Caco-2 (cell line): ENCODE measurements at regions not wholly inside any gene's neighbourhood (a gene's known extent, or its start where the extent isn't known, plus 50 kb on each side); places are given as distances from the start of the nearest gene placed in this dataset.

Source experiments
- BruUV-seq: library from RNA; stranded (reverse); fragments of 400-500 nt; replicated peaks from 2 replicates; lab custom pipeline; 2021; lab: Mats Ljungman, UMichigan
- CTCF ChIA-PET: fragments of 300-600 bp; sonication (Branson Sonifier 250); formaldehyde crosslinking; loops from one replicate; lab custom pipeline; 2022; ENCODE audit warnings: antibody characterized with exemption; lab: Charles Lee
- POLR2A ChIA-PET: fragments of 300-600 bp; sonication (Branson Sonifier 250); formaldehyde crosslinking; loops from one replicate; lab custom pipeline; 2022; ENCODE audit warnings: antibody characterized with exemption; lab: Charles Lee
- DNase-seq, 2 experiments: peaks; one replicate each; pipeline versions ENCODE4 v3.0.0 to v3.0.0-alpha.2; 2020 to 2022
- H3K27me3 ChIP-seq: replicated peaks from 2 replicates; pipeline ENCODE4 v1.6.0; 2011; ENCODE audit warnings: low read length; ENCODE audit not compliant: control insufficient read depth, insufficient read depth
- H3K36me3 ChIP-seq: 2 replicates; pipeline ENCODE4 v1.5.1; 2011; ENCODE audit warnings: low read length; ENCODE audit not compliant: control insufficient read depth, insufficient read depth
- H3K4me1 ChIP-seq: fragments of 250-450 bp; sonication (Bioruptor Pico); 2 replicates; pipeline ENCODE4 v1.5.1; 2020; ENCODE audit warnings: mild to moderate bottlenecking
- H3K4me3 ChIP-seq: 2 replicates; pipeline ENCODE4 v1.5.1; 2011; ENCODE audit warnings: low read depth, mild to moderate bottlenecking, control low read depth, low read length
- H3K9me3 ChIP-seq: fragments of 250-450 bp; sonication (Bioruptor Pico); 2 replicates; pipeline ENCODE4 v1.5.1; 2020; ENCODE audit warnings: mild to moderate bottlenecking, moderate library complexity
- H3K27ac Mint-ChIP-seq: one replicate; pipeline ENCODE4 v1.8.0; 2022; ENCODE audit warnings: mixed read lengths; ENCODE audit not compliant: unreplicated experiment
- H3K27me3 Mint-ChIP-seq: one replicate; pipeline ENCODE4 v1.8.0; 2022; ENCODE audit warnings: mixed read lengths; ENCODE audit not compliant: insufficient read depth, unreplicated experiment
- H3K36me3 Mint-ChIP-seq: one replicate; pipeline ENCODE4 v1.8.0; 2022; ENCODE audit warnings: mild to moderate bottlenecking, mixed read lengths; ENCODE audit not compliant: insufficient read depth, unreplicated experiment
- H3K4me1 Mint-ChIP-seq: one replicate; pipeline ENCODE4 v1.8.0; 2022; ENCODE audit warnings: low read depth, mixed read lengths; ENCODE audit not compliant: unreplicated experiment
- H3K4me3 Mint-ChIP-seq: one replicate; pipeline ENCODE4 v1.8.0; 2022; ENCODE audit warnings: mild to moderate bottlenecking, moderate library complexity, mixed read lengths; ENCODE audit not compliant: unreplicated experiment
- H3K9me3 Mint-ChIP-seq: one replicate; pipeline ENCODE4 v1.8.0; 2022; ENCODE audit warnings: mixed read lengths; ENCODE audit not compliant: unreplicated experiment
- CTCF ChIP-seq, 2 experiments: fragments of 200-600 bp in 1 of 2; IDR thresholded peaks; 1 replicate in 1 of 2; 2 replicates in 1 of 2; pipeline versions ENCODE4 v1.5.1 to v1.8.0; 2011 to 2022; ENCODE audit warnings: antibody characterized with exemption in 1 of 2, control low read depth in 1 of 2, inconsistent platforms in 1 of 2, low read depth in 1 of 2, low read length in 1 of 2, mild to moderate bottlenecking in 1 of 2, moderate library complexity in 1 of 2; ENCODE audit not compliant: insufficient read depth in 1 of 2, severe bottlenecking in 1 of 2, unreplicated experiment in 1 of 2
- intact Hi-C: fragments of 100-400 bp; cut with micrococcal nuclease; formaldehyde crosslinking; loops from one replicate; pipeline ENCODE4 v1.10.0; 2022; ENCODE audit not compliant: unreplicated experiment

- no peaks in the 10 kb centered on the region for H3K27me3 ChIP-seq
- no peaks in the 10 kb centered on the region for H3K27me3 Mint-ChIP-seq
- no peak for DNase-seq
- H3K4me3 ChIP-seq, result no peak overlapping the region
- H3K4me1 Mint-ChIP-seq, result no peaks in the 10 kb centered on the region
- H3K36me3 Mint-ChIP-seq, result no peaks in the 10 kb centered on the region
- POLR2A ChIA-PET, result no interaction called here
- no peaks in the 10 kb centered on the region for H3K4me1 ChIP-seq
- H3K36me3 ChIP-seq, result no peaks in the 10 kb centered on the region
- TF ChIP-seq CTCF (IDR thresholded peaks at IDR 0.05; ENCODE audit: insufficient read depth in 1 of 2, low read depth in 1 of 2, low read length in 1 of 2, severe bottlenecking in 1 of 2, unreplicated experiment in 1 of 2), result no peak
- H3K27ac Mint-ChIP-seq, result no peak overlapping the region
- intact Hi-C loops, result no loop called here
- CTCF ChIA-PET, result no interaction called here
- no peak overlapping the region for H3K4me3 Mint-ChIP-seq
- BruUV-seq, result no TSS peak
- no peaks in the 10 kb centered on the region for H3K9me3 Mint-ChIP-seq
- no peaks in the 10 kb centered on the region for H3K9me3 ChIP-seq
Observed at GRCh38 chr2:213214209-213214608, 62.8 kb upstream of the IKZF2 start.

GRCh38 chr2:213216461-213216860, 65.0 kb upstream of the IKZF2 start:
- DNase-seq, result no peak

GRCh38 chr2:213219816-213220215, 64.4 kb upstream of the SPAG16 start:
- no peak for DNase-seq
- no peaks in the 10 kb centered on the region for H3K9me3 ChIP-seq
- H3K36me3 ChIP-seq, result no peaks in the 10 kb centered on the region
- intact Hi-C loops, result no loop called here
- H3K36me3 Mint-ChIP-seq, result no peaks in the 10 kb centered on the region
- H3K4me3 Mint-ChIP-seq, result no peak overlapping the region
- POLR2A ChIA-PET, result no interaction called here
- BruUV-seq, result no TSS peak
- H3K9me3 Mint-ChIP-seq, result no peaks in the 10 kb centered on the region
- no peaks in the 10 kb centered on the region for H3K27me3 ChIP-seq
- no peaks in the 10 kb centered on the region for H3K27me3 Mint-ChIP-seq
- no peaks in the 10 kb centered on the region for H3K4me1 Mint-ChIP-seq
- TF ChIP-seq CTCF (IDR thresholded peaks at IDR 0.05; ENCODE audit: insufficient read depth in 1 of 2, low read depth in 1 of 2, low read length in 1 of 2, severe bottlenecking in 1 of 2, unreplicated experiment in 1 of 2), result no peak
- H3K4me1 ChIP-seq, result no peaks in the 10 kb centered on the region
- H3K4me3 ChIP-seq, result no peak overlapping the region
- CTCF ChIA-PET, result no interaction called here
- no peak overlapping the region for H3K27ac Mint-ChIP-seq

More at GRCh38 chr2:213216461-213216860, 65.0 kb upstream of the IKZF2 start:
- Mint-ChIP-seq H3K4me1 (no peaks in the 10 kb centered on the region), H3K27ac (no peak overlapping the region), H3K27me3 (no peaks in the 10 kb centered on the region), H3K9me3 (no peaks in the 10 kb centered on the region), H3K36me3 (no peaks in the 10 kb centered on the region), H3K4me3 (no peak overlapping the region)
- POLR2A ChIA-PET, result no interaction called here
- BruUV-seq, result no TSS peak
- Histone ChIP-seq H3K36me3 (no peaks in the 10 kb centered on the region), H3K27me3 (no peaks in the 10 kb centered on the region), H3K4me3 (no peak overlapping the region), H3K4me1 (no peaks in the 10 kb centered on the region), H3K9me3 (no peaks in the 10 kb centered on the region)
- intact Hi-C loops, result no loop called here
- TF ChIP-seq CTCF (IDR thresholded peaks at IDR 0.05; ENCODE audit: insufficient read depth in 1 of 2, low read depth in 1 of 2, low read length in 1 of 2, severe bottlenecking in 1 of 2, unreplicated experiment in 1 of 2), result no peak
- CTCF ChIA-PET, result no interaction called here
